ENCODE measurements at regions not wholly inside any gene's neighbourhood (a gene's known extent, or its start where the extent isn't known, plus 50 kb on each side); places are given as distances from the start of the nearest gene placed in this dataset.
"Not testable (repeated sequence)": the region's sequence is repeated elsewhere in the genome, so short reads cannot be mapped to it uniquely, and the experiment has no call there.

DNA sequence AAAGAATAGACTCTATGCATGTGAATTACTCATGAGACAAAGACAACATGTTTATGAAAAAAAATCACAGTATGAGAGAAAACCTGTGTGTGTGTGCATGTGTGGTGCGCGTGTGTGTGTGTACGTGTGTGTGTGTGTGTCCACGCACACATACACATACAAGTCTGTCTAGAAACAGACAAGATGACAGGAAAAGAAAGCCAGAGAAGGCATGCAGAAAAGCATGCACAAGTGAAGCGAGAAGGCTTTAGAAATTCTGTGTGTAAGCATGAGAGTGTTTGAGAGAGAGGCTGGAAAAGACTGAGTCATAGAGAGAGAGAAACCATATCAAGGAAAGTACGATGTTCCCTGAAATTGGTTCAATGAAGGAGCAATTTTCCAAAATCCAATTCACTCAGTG is 566.4 kb upstream of the C16orf82 start:
- CTCF ChIA-PET, result no interaction called here
- Mint-ChIP-seq H3K4me1 (peaks cover 0 to 8% (median 0%) of the 10 kb centered on the region in 3 donors), H3K9me3 (no peaks in the 10 kb centered on the region), H3K27ac (no peak overlapping the region), H3K27me3 (peaks cover 0 to 12% of the 10 kb centered on the region in 2 donors), H3K36me3 (no peaks in the 10 kb centered on the region), H3K4me3 (no peak overlapping the region)
- Histone ChIP-seq H3K27ac (ENCODE audit: low read depth, low read length) (no peak overlapping the region), H3K27me3 (ENCODE audit: insufficient read depth, low read length, poor library complexity, severe bottlenecking) (no peaks in the 10 kb centered on the region), H3K9me3 (ENCODE audit: low read length) (no peaks in the 10 kb centered on the region), H3K36me3 (ENCODE audit: insufficient read depth, low read length) (no peaks in the 10 kb centered on the region), H3K4me3 (ENCODE audit: low read length) (no peak overlapping the region), H3K4me1 (ENCODE audit: insufficient read depth, low read length) (no peaks in the 10 kb centered on the region)
- DNase-seq, result no peak
- POLR2A ChIA-PET, result no interaction called here

DNA sequence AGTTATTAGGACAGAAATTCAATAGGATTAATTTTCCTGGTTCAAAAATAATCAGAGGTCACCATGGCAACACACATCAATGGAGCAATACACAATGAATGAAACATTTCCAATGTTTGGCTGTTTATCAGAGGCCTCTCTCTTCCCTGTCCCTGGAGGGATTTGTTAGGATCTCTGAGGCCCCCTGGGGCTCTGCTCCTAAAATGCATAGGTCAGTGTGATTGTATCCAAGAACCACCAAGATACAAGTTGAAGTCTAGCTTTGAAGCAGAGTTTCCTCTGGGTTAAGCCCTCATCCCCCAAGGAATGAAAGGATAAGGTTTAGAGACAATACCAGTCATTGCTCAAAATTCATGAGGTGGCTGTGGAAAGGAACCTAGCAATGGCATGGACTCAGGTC is 561.2 kb upstream of the C16orf82 start:
- no peaks in the 10 kb centered on the region for H3K27me3 ChIP-seq (ENCODE audit: insufficient read depth, low read length, poor library complexity, severe bottlenecking)
- POLR2A ChIA-PET, result no interaction called here
- Mint-ChIP-seq H3K36me3 (no peaks in the 10 kb centered on the region), H3K4me3 (no peak overlapping the region), H3K4me1 (no peaks in the 10 kb centered on the region), H3K27me3 (peaks cover 0 to 12% of the 10 kb centered on the region in 2 donors), H3K9me3 (no peaks in the 10 kb centered on the region), H3K27ac (no peak overlapping the region)
- no peak overlapping the region for H3K4me3 ChIP-seq (ENCODE audit: low read length)
- CTCF ChIA-PET, result no interaction called here
- no peaks in the 10 kb centered on the region for H3K36me3 ChIP-seq (ENCODE audit: insufficient read depth, low read length)
- H3K27ac ChIP-seq (ENCODE audit: low read depth, low read length), result no peak overlapping the region
- no peak for DNase-seq
- H3K9me3 ChIP-seq (ENCODE audit: low read length), result no peaks in the 10 kb centered on the region
- no peaks in the 10 kb centered on the region for H3K4me1 ChIP-seq (ENCODE audit: insufficient read depth, low read length)

DNA sequence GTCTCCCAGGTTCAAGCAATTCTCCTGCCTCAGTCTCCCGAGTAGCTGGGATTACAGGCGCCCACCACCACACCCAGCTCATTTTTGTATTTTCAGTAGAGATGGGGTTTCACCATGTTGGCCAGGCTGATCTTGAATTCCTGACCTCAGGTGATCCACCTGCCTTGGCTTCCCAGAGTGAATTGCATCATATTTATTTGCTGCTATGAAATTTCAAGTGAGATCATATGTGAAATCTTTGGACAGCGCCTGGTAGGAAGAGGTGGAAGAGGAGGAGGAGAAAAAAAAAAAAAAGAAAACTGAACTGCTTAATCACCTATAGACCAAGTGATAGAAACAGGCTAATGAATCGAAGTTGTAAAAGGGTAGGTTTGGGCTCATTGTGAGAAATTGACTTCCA is 557.8 kb upstream of the C16orf82 start:
- H3K27me3 ChIP-seq (ENCODE audit: insufficient read depth, low read length, poor library complexity, severe bottlenecking); POLR2A ChIA-PET; H3K4me1 Mint-ChIP-seq; CTCF ChIA-PET; H3K36me3 ChIP-seq (ENCODE audit: insufficient read depth, low read length); H3K27ac ChIP-seq (ENCODE audit: low read depth, low read length); H3K4me3 Mint-ChIP-seq; H3K4me1 ChIP-seq (ENCODE audit: insufficient read depth, low read length); H3K36me3 Mint-ChIP-seq; DNase-seq; H3K9me3 Mint-ChIP-seq; H3K9me3 ChIP-seq (ENCODE audit: low read length); H3K4me3 ChIP-seq (ENCODE audit: low read length): not testable (repeated sequence)
- peaks cover 0 to 12% of the 10 kb centered on the region in 2 donors for H3K27me3 Mint-ChIP-seq
- H3K27ac Mint-ChIP-seq, result peak overlapping the region in 1 of 8 donors; percentile 57

DNA sequence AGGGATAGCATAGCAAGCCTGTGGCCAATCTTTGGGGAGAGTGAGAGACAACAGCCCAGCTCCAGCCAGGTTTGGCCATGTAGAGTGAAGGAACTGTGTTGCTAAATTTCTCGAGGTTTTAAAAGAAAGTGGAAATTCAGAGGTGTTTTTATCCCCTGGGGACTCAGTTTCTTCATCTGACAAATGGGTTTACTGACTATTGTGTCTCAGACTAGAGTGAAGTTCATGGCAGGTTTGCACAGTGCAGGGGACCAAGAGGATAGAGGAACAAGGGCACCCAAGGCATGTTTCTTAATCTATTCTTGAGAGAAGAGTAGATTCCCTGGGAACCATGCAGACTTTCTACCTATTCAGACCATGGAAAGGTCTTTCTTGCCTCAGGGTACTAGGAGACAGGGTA is 555.8 kb upstream of the C16orf82 start:
- Histone ChIP-seq H3K9me3 (ENCODE audit: low read length) (no peaks in the 10 kb centered on the region), H3K4me3 (ENCODE audit: low read length) (no peak overlapping the region), H3K27ac (ENCODE audit: low read depth, low read length) (no peak overlapping the region), H3K27me3 (ENCODE audit: insufficient read depth, low read length, poor library complexity, severe bottlenecking) (no peaks in the 10 kb centered on the region), H3K4me1 (ENCODE audit: insufficient read depth, low read length) (no peaks in the 10 kb centered on the region), H3K36me3 (ENCODE audit: insufficient read depth, low read length) (no peaks in the 10 kb centered on the region)
- no peaks in the 10 kb centered on the region for H3K9me3 Mint-ChIP-seq
- no peaks in the 10 kb centered on the region for H3K4me1 Mint-ChIP-seq
- ChIA-PET CTCF (no interaction called here), POLR2A (no interaction called here)
- no peak for DNase-seq
- peaks cover 3 to 12% of the 10 kb centered on the region in 2 donors for H3K27me3 Mint-ChIP-seq
- H3K27ac Mint-ChIP-seq, result no peak overlapping the region
- H3K4me3 Mint-ChIP-seq, result no peak overlapping the region
- H3K36me3 Mint-ChIP-seq, result peaks cover 0 to 2% (median 0%) of the 10 kb centered on the region in 3 donors

DNA sequence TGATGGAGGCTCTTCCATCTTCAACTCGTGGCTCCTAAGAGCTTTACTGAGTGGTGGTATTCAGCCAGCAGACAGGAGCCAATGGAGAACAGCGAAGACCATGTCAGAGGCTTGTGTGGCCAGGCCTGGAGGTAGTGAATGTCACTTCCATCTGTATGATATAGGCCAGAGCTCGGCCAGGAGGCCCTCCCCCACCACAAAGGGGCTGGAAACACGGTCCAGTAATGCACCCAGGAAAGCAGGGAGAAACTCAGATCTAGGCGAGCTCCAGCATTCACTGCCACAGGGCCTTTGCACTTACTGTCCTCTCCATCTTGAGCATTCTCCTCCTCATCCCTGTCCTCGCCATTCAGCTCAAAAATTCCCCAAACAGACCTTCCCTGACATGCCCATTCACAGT is 555.3 kb upstream of the C16orf82 start:
- H3K4me1 ChIP-seq (ENCODE audit: insufficient read depth, low read length), result no peaks in the 10 kb centered on the region
- Mint-ChIP-seq H3K4me3 (no peak overlapping the region), H3K27me3 (peaks cover 8 to 12% of the 10 kb centered on the region in 2 donors), H3K36me3 (peaks cover 0 to 2% (median 0%) of the 10 kb centered on the region in 3 donors), H3K4me1 (no peaks in the 10 kb centered on the region), H3K9me3 (no peaks in the 10 kb centered on the region), H3K27ac (no peak overlapping the region)
- CTCF ChIA-PET, result no interaction called here
- POLR2A ChIA-PET, result no interaction called here
- no peak overlapping the region for H3K27ac ChIP-seq (ENCODE audit: low read depth, low read length)
- DNase-seq, result no peak
- no peaks in the 10 kb centered on the region for H3K36me3 ChIP-seq (ENCODE audit: insufficient read depth, low read length)
- H3K9me3 ChIP-seq (ENCODE audit: low read length), result no peaks in the 10 kb centered on the region
- no peak overlapping the region for H3K4me3 ChIP-seq (ENCODE audit: low read length)
- H3K27me3 ChIP-seq (ENCODE audit: insufficient read depth, low read length, poor library complexity, severe bottlenecking), result no peaks in the 10 kb centered on the region

DNA sequence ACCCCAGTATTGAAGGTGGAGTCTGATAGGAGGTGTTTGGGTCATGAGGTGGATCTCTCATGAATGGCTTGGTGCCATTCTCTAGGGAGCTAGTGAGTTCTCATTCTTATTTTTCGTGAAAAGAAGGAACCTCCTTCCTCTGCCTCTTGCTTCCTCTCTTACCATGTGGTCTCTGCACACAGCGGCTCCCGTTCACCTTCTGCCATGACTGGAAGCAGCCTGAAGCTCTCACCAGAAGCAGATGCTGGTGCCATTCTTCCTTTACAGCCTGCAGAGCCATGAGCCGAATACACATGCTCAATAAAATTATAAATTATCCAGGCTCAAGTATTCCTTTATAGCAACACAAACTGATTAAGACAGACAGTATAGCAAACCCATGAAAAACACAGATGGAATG is 545.1 kb upstream of the C16orf82 start:
- CTCF ChIA-PET, result no interaction called here
- Mint-ChIP-seq H3K27me3 (peaks cover 1 to 6% of the 10 kb centered on the region in 2 donors), H3K4me1 (no peaks in the 10 kb centered on the region)

DNA sequence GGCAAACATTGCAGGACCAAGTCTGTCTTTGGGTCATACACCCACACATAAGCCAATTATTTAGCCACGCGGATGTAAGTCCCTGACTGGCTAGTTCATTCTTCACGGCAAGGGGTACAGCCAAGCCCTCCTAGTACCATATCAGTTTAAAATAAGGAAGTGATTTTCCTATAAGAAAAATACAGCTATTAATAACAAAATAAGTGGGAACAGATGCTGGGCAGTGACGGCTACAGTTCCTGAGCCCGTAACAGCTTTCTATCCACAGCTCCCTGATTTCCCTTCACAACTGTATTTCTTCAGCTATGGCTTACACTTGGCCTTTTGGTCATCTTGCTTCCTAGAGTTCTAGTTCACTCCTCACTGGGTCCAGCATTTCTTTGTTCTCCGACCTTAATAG is 542.4 kb upstream of the C16orf82 start:
- no peaks in the 10 kb centered on the region for H3K36me3 Mint-ChIP-seq
- ChIA-PET POLR2A (no interaction called here), CTCF (no interaction called here)
- H3K9me3 Mint-ChIP-seq, result peaks cover 0 to 2% (median 0%) of the 10 kb centered on the region in 5 donors
- H3K27ac Mint-ChIP-seq, result no peak overlapping the region
- H3K27me3 Mint-ChIP-seq, result peaks cover 0 to 6% of the 10 kb centered on the region in 2 donors
- H3K27ac ChIP-seq (ENCODE audit: low read depth, low read length), result no peak overlapping the region
- no peak overlapping the region for H3K4me3 ChIP-seq (ENCODE audit: low read length)
- H3K4me1 ChIP-seq (ENCODE audit: insufficient read depth, low read length), result no peaks in the 10 kb centered on the region
- no peaks in the 10 kb centered on the region for H3K4me1 Mint-ChIP-seq
- no peak for DNase-seq
- no peaks in the 10 kb centered on the region for H3K27me3 ChIP-seq (ENCODE audit: insufficient read depth, low read length, poor library complexity, severe bottlenecking)
- H3K4me3 Mint-ChIP-seq, result no peak overlapping the region
- H3K9me3 ChIP-seq (ENCODE audit: low read length), result no peaks in the 10 kb centered on the region
- no peaks in the 10 kb centered on the region for H3K36me3 ChIP-seq (ENCODE audit: insufficient read depth, low read length)

More for the DNA sequence above, 545.1 kb upstream of the C16orf82 start:
- no peak for DNase-seq
- no peaks in the 10 kb centered on the region for H3K27me3 ChIP-seq (ENCODE audit: insufficient read depth, low read length, poor library complexity, severe bottlenecking)
- no peaks in the 10 kb centered on the region for H3K36me3 ChIP-seq (ENCODE audit: insufficient read depth, low read length)
- no peak overlapping the region for H3K27ac Mint-ChIP-seq
- H3K4me3 Mint-ChIP-seq, result no peak overlapping the region
- no peak overlapping the region for H3K27ac ChIP-seq (ENCODE audit: low read depth, low read length)
- H3K36me3 Mint-ChIP-seq, result no peaks in the 10 kb centered on the region
- POLR2A ChIA-PET, result no interaction called here
- H3K9me3 ChIP-seq (ENCODE audit: low read length), result no peaks in the 10 kb centered on the region
- H3K9me3 Mint-ChIP-seq, result peaks cover 0 to 2% (median 0%) of the 10 kb centered on the region in 5 donors
- no peaks in the 10 kb centered on the region for H3K4me1 ChIP-seq (ENCODE audit: insufficient read depth, low read length)
- no peak overlapping the region for H3K4me3 ChIP-seq (ENCODE audit: low read length)

DNA sequence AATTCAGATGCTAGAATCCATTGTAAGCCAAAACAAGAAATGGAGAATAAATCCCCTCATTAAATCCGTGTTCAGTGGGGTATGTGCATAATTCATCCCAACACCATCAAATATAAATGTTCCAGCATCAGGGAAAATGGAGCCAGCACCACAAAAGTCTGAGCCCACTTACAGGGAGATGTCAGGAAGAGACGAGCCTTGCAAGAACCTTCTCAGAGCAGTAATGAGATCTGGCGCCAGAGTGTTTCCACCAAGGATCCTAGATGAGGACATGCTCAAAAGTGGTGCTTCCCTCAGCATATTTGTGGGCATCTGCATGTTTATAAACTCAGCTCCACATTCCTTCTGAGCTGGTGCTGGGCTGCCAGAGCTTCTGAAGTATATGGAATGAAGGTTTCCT is 541.9 kb upstream of the C16orf82 start:
- no peak overlapping the region for H3K4me3 Mint-ChIP-seq
- CTCF ChIA-PET, result no interaction called here

DNA sequence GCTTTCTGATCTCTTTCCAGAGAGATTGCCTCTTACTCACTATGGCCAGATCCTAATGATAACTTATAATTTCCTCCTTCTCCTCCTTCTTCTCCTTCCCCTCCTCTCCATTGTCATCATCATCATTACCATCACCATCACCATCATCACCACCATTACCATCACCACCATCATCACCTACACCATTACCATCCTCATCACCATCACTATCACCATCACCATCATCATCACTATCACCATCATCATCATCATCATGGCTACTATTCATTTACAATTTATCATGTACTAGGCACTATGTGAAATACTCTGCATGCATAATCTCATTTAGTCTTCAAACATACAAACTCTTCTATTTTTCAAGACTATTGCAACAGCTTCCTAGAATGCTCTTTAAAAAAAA is 540.9 kb upstream of the C16orf82 start:
- H3K36me3 ChIP-seq (ENCODE audit: insufficient read depth, low read length), result no peaks in the 10 kb centered on the region
- no peaks in the 10 kb centered on the region for H3K27me3 ChIP-seq (ENCODE audit: insufficient read depth, low read length, poor library complexity, severe bottlenecking)
- H3K4me1 ChIP-seq (ENCODE audit: insufficient read depth, low read length), result no peaks in the 10 kb centered on the region
- Mint-ChIP-seq H3K9me3 (peaks cover 0 to 2% (median 0%) of the 10 kb centered on the region in 5 donors), H3K4me3 (no peak overlapping the region), H3K4me1 (no peaks in the 10 kb centered on the region), H3K27me3 (peaks cover 0 to 3% of the 10 kb centered on the region in 2 donors), H3K27ac (no peak overlapping the region), H3K36me3 (no peaks in the 10 kb centered on the region)
- no peak for DNase-seq
- H3K27ac ChIP-seq (ENCODE audit: low read depth, low read length), result no peak overlapping the region
- POLR2A ChIA-PET, result no interaction called here
- H3K4me3 ChIP-seq (ENCODE audit: low read length), result no peak overlapping the region
- CTCF ChIA-PET, result no interaction called here
- no peaks in the 10 kb centered on the region for H3K9me3 ChIP-seq (ENCODE audit: low read length)

More for the DNA sequence above, 541.9 kb upstream of the C16orf82 start:
- no peaks in the 10 kb centered on the region for H3K4me1 Mint-ChIP-seq
- no peaks in the 10 kb centered on the region for H3K36me3 ChIP-seq (ENCODE audit: insufficient read depth, low read length)
- no peak overlapping the region for H3K4me3 ChIP-seq (ENCODE audit: low read length)
- H3K27me3 Mint-ChIP-seq, result peaks cover 0 to 6% of the 10 kb centered on the region in 2 donors
- H3K9me3 Mint-ChIP-seq, result peaks cover 0 to 2% (median 0%) of the 10 kb centered on the region in 5 donors
- no peaks in the 10 kb centered on the region for H3K36me3 Mint-ChIP-seq
- H3K9me3 ChIP-seq (ENCODE audit: low read length), result no peaks in the 10 kb centered on the region
- H3K27me3 ChIP-seq (ENCODE audit: insufficient read depth, low read length, poor library complexity, severe bottlenecking), result no peaks in the 10 kb centered on the region
- DNase-seq, result no peak
- no peak overlapping the region for H3K27ac Mint-ChIP-seq
- H3K27ac ChIP-seq (ENCODE audit: low read depth, low read length), result no peak overlapping the region
- no peaks in the 10 kb centered on the region for H3K4me1 ChIP-seq (ENCODE audit: insufficient read depth, low read length)
- POLR2A ChIA-PET, result no interaction called here

Data from CD8-positive, alpha-beta memory T cell (primary cell).